HG03460 (cell line): ENCODE measurements at regions not wholly inside any gene's neighbourhood (a gene's known extent, or its start where the extent isn't known, plus 50 kb on each side); places are given as distances from the start of the nearest gene placed in this dataset.
"Not testable (repeated sequence)": the region's sequence is repeated elsewhere in the genome, so short reads cannot be mapped to it uniquely, and the experiment has no call there.

Experiments
- ATAC-seq: cut with Tn5 transposase; IDR thresholded peaks from one replicate; pipeline ENCODE4 v1.9.1; 2021; ENCODE audit not compliant: unreplicated experiment

GRCh38 chrX:65331371-65331770, 203.2 kb downstream of the LAS1L start:
- ATAC-seq = no peak

DNA sequence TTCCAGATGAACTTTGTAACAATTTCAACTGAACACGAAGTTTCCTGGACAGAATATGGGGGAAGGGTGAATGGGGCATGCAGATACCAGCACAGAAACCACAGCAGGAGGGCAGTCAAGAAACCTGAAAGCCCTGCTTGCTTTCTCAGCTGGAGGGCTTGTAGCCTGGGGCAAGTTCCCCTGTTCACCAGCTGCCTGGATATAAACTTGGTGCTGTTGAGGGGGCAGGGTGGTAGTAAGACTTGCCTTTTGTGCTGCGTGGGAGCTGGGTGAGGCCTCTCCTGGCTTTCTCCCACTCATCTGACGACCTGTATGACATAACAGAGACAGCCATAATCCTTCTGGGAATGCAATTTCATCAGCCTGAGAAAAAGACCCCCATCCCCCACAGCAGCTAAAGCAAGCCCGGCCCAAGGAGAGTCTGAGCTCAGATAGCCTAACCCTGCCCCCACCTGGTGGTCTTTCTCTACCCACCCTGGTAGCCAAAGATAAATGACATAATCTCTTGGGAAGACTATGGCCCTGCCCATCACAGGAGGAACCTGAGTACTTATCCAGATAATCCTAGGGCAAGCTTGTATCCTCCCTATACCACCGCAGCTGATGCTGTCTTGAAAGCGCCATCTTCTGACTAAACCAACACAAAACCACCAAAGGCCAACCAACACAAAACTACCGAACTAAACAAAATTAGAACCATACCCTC, 234.3 kb downstream of the LAS1L start:
- no peak for ATAC-seq

- ATAC-seq = not testable (repeated sequence)
Measured at GRCh38 chrX:65282905-65283304, 251.7 kb downstream of the LAS1L start.

GRCh38 chrX:65273152-65273551, 261.4 kb downstream of the LAS1L start:
- no peak for ATAC-seq

GRCh38 chrX:65266482-65266881, 268.1 kb downstream of the LAS1L start:
- ATAC-seq = no peak

DNA sequence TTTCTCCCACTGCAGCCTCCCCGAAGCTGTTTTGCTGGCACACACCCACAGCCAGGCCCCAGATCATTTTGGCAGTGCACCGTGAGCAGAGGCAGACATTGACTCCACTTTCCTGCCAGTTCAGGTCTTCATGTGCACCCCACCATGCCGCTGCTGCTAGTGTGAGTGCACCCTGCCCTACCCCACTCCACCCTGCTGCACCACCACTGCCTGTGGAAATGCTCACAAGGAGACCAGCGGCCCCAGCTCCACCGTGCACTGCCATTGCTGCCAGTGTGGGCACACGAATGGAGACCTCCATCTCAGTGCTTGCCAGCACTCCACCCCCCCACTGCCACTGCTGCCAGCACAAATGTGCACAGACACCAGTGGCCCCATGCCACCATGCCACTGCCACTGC, 277.6 kb upstream of the ZC4H2 start:
- no peak for ATAC-seq

- ATAC-seq = no peak
Measured at GRCh38 chrX:65241059-65241721, 264.9 kb upstream of the ZC4H2 start.

GRCh38 chrX:65203545-65203944, 227.3 kb upstream of the ZC4H2 start:
- no peak for ATAC-seq

GRCh38 chrX:65196758-65197360, 220.6 kb upstream of the ZC4H2 start:
- no peak for ATAC-seq

DNA sequence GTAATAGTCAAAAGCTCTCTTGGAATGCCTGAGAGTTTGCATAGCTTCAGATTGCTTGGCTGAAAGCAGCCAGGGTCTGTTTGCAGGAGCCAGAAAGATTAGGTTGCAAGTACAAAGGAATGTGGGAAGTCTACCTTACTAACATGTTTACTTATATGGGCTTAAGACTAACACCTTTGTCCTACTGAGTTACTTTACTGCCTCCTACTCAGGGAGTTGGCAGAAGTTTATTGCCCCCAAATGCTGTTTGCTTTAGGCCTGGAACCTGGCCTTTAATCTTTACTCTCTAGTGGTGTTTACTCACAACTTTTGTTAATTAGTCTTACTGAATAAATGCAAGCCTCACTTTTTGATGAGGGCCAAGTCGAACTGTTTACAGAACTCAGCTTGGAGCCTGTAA, 219.4 kb upstream of the ZC4H2 start:
- ATAC-seq = no peak

DNA sequence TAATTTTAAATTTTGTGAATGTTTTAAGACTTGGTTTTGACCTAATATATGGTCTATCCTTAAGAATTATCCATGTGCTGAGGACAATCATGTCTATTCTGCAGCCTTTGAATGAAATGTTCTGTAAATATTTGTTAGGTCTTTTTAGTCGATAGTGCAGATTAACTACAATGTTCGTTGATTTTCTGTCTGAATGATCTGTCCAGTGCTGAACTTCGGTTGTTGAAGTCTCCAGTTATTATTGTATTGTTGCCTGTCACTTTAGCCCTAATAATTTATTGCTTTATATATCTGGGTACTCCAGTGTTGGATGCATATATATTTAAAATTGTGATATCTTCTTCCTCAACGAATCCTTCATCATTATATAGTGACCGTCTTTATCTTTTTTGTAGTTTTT, 218.3 kb upstream of the ZC4H2 start:
- ATAC-seq = no peak

DNA sequence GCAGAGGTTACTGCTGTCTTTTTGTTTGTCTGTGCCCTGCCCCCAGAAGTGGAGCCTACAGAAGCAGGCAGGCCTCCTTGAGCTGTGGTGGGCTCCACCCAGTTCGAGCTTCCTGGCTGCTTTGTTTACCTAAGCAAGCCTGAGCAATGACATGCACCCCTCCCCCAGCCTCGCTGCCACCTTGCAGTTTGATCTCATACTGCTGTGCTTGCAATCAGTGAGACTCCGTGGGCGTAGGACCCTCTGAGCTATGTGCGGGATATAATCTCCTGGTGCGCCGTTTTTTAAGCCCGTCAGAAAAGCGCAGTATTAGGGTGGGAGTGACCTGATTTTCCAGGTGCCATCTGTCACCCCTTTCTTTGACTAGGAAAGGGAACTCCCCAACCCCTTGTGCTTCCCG, 187.1 kb upstream of the ZC4H2 start:
- ATAC-seq = not testable (repeated sequence)

DNA sequence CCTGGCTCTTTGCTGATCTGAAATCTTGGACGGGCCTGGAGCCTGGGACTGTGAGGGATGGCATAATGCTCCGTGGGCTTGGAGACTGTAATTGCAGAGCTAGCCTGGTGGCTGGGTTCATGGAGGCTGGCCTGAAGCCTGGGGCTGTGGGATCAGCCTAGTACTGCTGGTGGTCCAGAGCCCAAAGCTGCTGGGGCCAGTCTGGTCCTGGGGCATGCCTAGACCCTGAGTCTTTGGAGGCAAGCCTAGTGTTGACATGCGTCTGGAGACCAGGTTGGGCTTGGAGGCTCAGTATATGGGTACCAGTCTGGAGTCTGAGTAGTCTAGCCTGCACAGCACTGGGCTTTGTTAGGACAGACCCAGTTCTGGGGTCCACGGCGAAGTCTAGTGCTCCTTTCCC, 172.0 kb upstream of the ZC4H2 start:
- no peak for ATAC-seq

- ATAC-seq = no peak
Measured at GRCh38 chrX:65136424-65136823, 160.2 kb upstream of the ZC4H2 start.

- no peak for ATAC-seq
Measured at GRCh38 chrX:65127842-65128241, 151.6 kb upstream of the ZC4H2 start.

DNA sequence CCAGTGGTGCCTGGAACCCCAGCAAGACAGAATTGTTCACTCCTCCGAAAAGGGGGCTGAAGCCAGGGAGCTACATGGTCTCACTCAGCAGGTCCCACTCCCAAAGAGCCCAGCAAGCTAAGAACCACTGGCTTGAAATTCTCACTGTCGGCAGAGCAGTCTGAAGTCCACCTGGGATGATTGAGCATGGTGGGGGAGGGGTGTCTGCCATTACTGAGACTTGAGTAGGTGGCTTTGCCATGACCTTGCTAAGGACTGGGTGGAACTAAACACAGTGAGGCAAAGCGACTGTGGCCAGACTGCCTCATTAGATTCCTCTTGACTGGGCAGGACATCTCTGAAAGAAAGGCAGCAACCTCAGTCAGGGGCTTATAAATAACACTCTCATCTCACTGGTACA, 122.6 kb upstream of the ZC4H2 start:
- no peak for ATAC-seq

GRCh38 chrX:65093658-65094057, 117.4 kb upstream of the ZC4H2 start:
- ATAC-seq = no peak

- ATAC-seq = no peak
Measured at GRCh38 chrX:65073233-65073632, 97.0 kb upstream of the ZC4H2 start.

GRCh38 chrX:65072590-65072989, 96.3 kb upstream of the ZC4H2 start:
- ATAC-seq = no peak

DNA sequence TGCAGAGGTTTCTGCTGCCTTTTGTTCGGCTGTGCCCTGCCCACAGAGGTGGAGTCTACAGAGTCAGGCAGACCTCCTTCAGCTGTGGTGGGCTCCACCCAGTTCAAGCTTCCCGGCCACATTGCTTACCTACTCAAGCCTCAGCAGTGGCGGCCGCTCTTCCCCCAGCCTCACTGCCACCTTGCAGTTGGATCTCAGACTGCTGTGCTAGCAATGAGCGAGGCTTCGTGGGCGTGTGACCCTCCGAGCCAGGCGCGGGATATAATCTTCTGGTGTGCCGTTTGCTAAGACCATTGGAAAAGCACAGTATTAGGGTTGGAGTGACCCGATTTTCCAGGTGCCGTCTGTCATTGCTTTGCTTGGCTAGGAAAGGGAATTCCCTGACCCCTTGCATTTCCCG, 82.4 kb upstream of the ZC4H2 start:
- not testable (repeated sequence) for ATAC-seq

GRCh38 chrX:65045001-65045400, 68.8 kb upstream of the ZC4H2 start:
- no peak for ATAC-seq

GRCh38 chrX:65035446-65035770, 59.2 kb upstream of the ZC4H2 start:
- peak; percentile 48 for ATAC-seq
